ENCODE measurements at regions not wholly inside any gene's neighbourhood (a gene's known extent, or its start where the extent isn't known, plus 50 kb on each side); places are given as distances from the start of the nearest gene placed in this dataset.

GRCh38 chr11:127195501-127196120 is 195.0 kb upstream of the KIRREL3 start:
- intact Hi-C loops (cut with DNase I) = no loop called here
- no peak for DNase-seq (ENCODE audit: low spot score)

GRCh38 chr11:127194521-127194920 is 194.0 kb upstream of the KIRREL3 start:
- DNase-seq (ENCODE audit: low spot score) = no peak
- intact Hi-C loops (cut with DNase I) = no loop called here

- intact Hi-C loops (cut with DNase I) = no loop called here
- DNase-seq (ENCODE audit: low spot score) = no peak
Measured at GRCh38 chr11:127193950-127194349, 193.4 kb upstream of the KIRREL3 start.

GRCh38 chr11:127191689-127192088 is 191.1 kb upstream of the KIRREL3 start:
- DNase-seq (ENCODE audit: low spot score) = no peak
- intact Hi-C loops (cut with DNase I) = no loop called here

- DNase-seq (ENCODE audit: low spot score) = no peak
- intact Hi-C loops (cut with DNase I) = no loop called here
Measured at GRCh38 chr11:127191261-127191660, 190.7 kb upstream of the KIRREL3 start.

- intact Hi-C loops (cut with DNase I) = no loop called here
Measured at GRCh38 chr11:127182586-127183203, 182.1 kb upstream of the KIRREL3 start.

GRCh38 chr11:127157225-127157624 is 156.7 kb upstream of the KIRREL3 start:
- intact Hi-C loops (cut with DNase I) = no loop called here

More at GRCh38 chr11:127182586-127183203, 182.1 kb upstream of the KIRREL3 start:
- DNase-seq (ENCODE audit: low spot score) = no peak

GRCh38 chr11:127149410-127149809 is 148.8 kb upstream of the KIRREL3 start:
- intact Hi-C loops (cut with DNase I) = no loop called here
- no peak for DNase-seq (ENCODE audit: low spot score)

More at GRCh38 chr11:127157225-127157624, 156.7 kb upstream of the KIRREL3 start:
- no peak for DNase-seq (ENCODE audit: low spot score)

- no peak for DNase-seq (ENCODE audit: low spot score)
- intact Hi-C loops (cut with DNase I) = no loop called here
Measured at GRCh38 chr11:127143251-127143650, 142.7 kb upstream of the KIRREL3 start.

- DNase-seq (ENCODE audit: low spot score) = no peak
- intact Hi-C loops (cut with DNase I) = no loop called here
Measured at GRCh38 chr11:127138613-127139012, 138.0 kb upstream of the KIRREL3 start.

- DNase-seq (ENCODE audit: low spot score) = no peak
- intact Hi-C loops (cut with DNase I) = no loop called here
Measured at GRCh38 chr11:127137771-127138280, 137.3 kb upstream of the KIRREL3 start.

- intact Hi-C loops (cut with DNase I) = no loop called here
- no peak for DNase-seq (ENCODE audit: low spot score)
Measured at GRCh38 chr11:127136438-127136837, 135.9 kb upstream of the KIRREL3 start.

- intact Hi-C loops (cut with DNase I) = no loop called here
- DNase-seq (ENCODE audit: low spot score) = no peak
Measured at GRCh38 chr11:127135256-127135655, 134.7 kb upstream of the KIRREL3 start.

GRCh38 chr11:127133061-127133460 is 132.5 kb upstream of the KIRREL3 start:
- DNase-seq (ENCODE audit: low spot score) = no peak
- intact Hi-C loops (cut with DNase I) = no loop called here

- DNase-seq (ENCODE audit: low spot score) = no peak
- intact Hi-C loops (cut with DNase I) = no loop called here
Measured at GRCh38 chr11:127130321-127130720, 129.8 kb upstream of the KIRREL3 start.

GRCh38 chr11:127126986-127127385 is 126.4 kb upstream of the KIRREL3 start:
- intact Hi-C loops (cut with DNase I) = no loop called here
- no peak for DNase-seq (ENCODE audit: low spot score)

- DNase-seq (ENCODE audit: low spot score) = no peak
- intact Hi-C loops (cut with DNase I) = no loop called here
Measured at GRCh38 chr11:127119356-127119755, 118.8 kb upstream of the KIRREL3 start.

GRCh38 chr11:127118811-127119210 is 118.2 kb upstream of the KIRREL3 start:
- no peak for DNase-seq (ENCODE audit: low spot score)
- intact Hi-C loops (cut with DNase I) = no loop called here

- intact Hi-C loops (cut with DNase I) = no loop called here
- DNase-seq (ENCODE audit: low spot score) = no peak
Measured at GRCh38 chr11:127117231-127117739, 116.7 kb upstream of the KIRREL3 start.

GRCh38 chr11:127115844-127116243 is 115.3 kb upstream of the KIRREL3 start:
- DNase-seq (ENCODE audit: low spot score) = no peak
- intact Hi-C loops (cut with DNase I) = no loop called here

GRCh38 chr11:127114035-127114434 is 113.5 kb upstream of the KIRREL3 start:
- DNase-seq (ENCODE audit: low spot score) = no peak
- intact Hi-C loops (cut with DNase I) = no loop called here
